Colonic mucosa (tissue), 4 donors: ENCODE measurements at regions not wholly inside any gene's neighbourhood (a gene's known extent, or its start where the extent isn't known, plus 50 kb on each side); places are given as distances from the start of the nearest gene placed in this dataset.

Source experiments
- DNase-seq: peaks from one replicate; pipeline ENCODE4 v3.0.0-alpha.2; 2020
- H3K27ac ChIP-seq: fragments of 200-600 bp; one replicate; pipeline ENCODE4 v1.8.0; 2021
- H3K27me3 ChIP-seq: fragments of 200-600 bp; one replicate; pipeline ENCODE4 v1.8.0; 2021
- H3K36me3 ChIP-seq: fragments of 200-600 bp; one replicate; pipeline ENCODE4 v1.8.0; 2021
- H3K4me1 ChIP-seq: fragments of 200-600 bp; one replicate; pipeline ENCODE4 v1.8.0; 2021; ENCODE audit warnings: mild to moderate bottlenecking
- H3K4me3 ChIP-seq: fragments of 200-600 bp; one replicate; pipeline ENCODE4 v1.8.0; 2021
- H3K9ac ChIP-seq, 2 donors: one replicate each; pipeline ENCODE4 v1.7.0; 2013; ENCODE audit warnings: control low read depth in 2 of 2, low read depth in 2 of 2, low read length in 2 of 2
- H3K9me3 ChIP-seq: fragments of 200-600 bp; one replicate; pipeline ENCODE4 v1.8.0; 2021
- CTCF ChIP-seq: fragments of 200-600 bp; IDR thresholded peaks from one replicate; pipeline ENCODE4 v1.8.0; 2022; ENCODE audit warnings: antibody characterized with exemption, mild to moderate bottlenecking
- intact Hi-C: fragments of 100-400 bp; cut with DNase I; formaldehyde crosslinking; loops from one replicate; pipeline ENCODE4 v1.14.1; 2022
- donor health status: healthy.
- donor health status: DM: no; HTN: no; CAD: no.
- donor health status: DM: no; HTN: no; CAD: no.

DNA sequence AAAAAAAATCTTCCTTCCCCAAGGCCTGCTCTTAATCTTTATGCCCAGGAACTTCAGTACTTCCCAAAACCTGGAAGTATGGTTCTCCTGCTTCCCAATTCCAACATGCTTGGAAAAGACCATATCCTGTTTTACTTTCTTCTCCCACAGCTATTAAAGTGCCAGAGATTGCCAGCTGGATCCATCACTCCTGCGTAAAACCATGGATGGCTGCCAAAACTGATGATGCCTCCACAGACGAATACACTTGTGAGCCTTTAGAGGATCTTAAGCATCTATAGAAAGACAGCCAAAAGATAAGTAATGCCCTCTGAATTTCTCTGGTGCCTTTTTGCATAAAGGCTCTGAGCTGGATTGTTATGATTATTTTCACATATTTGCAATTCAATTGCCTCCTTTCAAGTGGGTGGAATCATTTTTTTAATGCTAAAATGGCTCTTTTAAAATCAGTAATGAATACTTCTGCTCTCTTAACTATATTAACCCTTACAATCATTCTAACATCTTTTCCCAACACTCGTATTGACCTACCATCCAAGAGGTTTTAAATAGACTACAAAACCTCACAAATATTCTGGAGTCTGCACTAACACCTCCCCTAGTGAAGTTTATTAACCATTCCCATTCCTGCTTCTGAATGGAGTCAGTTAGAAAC, 1807.8 kb downstream of the BRINP3 start:
- no peaks in the 10 kb centered on the region for H3K4me1 ChIP-seq
- no peak for DNase-seq
- no peak overlapping the region for H3K4me3 ChIP-seq
- H3K9me3 ChIP-seq, result no peaks in the 10 kb centered on the region
- no peak for TF ChIP-seq CTCF
- no peak overlapping the region for H3K27ac ChIP-seq
- no peaks in the 10 kb centered on the region for H3K27me3 ChIP-seq
- no peak overlapping the region for H3K9ac ChIP-seq
- H3K36me3 ChIP-seq, result no peaks in the 10 kb centered on the region
- intact Hi-C loops, result no loop called here

DNA sequence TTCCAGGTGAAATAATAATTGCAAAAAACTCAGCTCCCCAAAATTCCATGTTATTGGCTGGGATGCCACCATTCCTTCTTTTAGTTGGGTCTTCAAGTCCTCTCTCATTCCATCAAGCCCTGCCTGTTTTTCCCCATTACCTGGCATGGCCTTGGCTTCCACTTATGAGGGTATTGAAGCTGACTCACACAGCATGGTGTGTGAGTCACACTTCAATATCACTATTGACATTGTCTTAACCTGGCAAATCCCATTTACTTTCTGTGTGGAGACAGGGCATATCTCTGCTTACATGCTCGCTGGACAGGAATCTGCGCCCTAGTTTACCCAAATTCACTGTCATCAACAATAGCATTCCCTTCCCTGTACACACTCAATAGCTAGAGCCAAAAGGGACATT, 1806.8 kb downstream of the BRINP3 start:
- Histone ChIP-seq H3K9me3 (no peaks in the 10 kb centered on the region), H3K27me3 (no peaks in the 10 kb centered on the region), H3K4me1 (no peaks in the 10 kb centered on the region), H3K36me3 (no peaks in the 10 kb centered on the region), H3K4me3 (no peak overlapping the region), H3K27ac (no peak overlapping the region), H3K9ac (no peak overlapping the region)
- TF ChIP-seq CTCF, result no peak
- DNase-seq, result no peak
- intact Hi-C loops, result no loop called here

DNA sequence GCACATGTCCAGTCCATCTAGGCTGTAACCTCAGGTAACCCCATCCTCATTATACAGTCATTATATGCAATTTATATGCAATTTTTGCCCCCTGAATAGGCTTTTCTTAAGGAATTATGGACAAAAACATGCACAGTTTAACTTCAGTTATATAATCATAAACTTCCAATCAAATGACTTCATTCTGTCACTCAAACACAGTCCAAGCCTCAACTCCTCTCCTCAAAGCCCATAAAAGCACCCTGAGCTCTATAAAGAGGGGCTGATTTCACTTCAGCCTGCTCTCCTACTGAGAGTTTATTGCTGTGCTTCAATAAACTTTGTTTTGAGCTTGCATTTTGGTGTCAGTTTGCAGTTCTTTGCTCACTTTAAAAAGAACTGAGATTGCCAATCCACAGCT, 1805.5 kb downstream of the BRINP3 start:
- no peak for TF ChIP-seq CTCF

DNA sequence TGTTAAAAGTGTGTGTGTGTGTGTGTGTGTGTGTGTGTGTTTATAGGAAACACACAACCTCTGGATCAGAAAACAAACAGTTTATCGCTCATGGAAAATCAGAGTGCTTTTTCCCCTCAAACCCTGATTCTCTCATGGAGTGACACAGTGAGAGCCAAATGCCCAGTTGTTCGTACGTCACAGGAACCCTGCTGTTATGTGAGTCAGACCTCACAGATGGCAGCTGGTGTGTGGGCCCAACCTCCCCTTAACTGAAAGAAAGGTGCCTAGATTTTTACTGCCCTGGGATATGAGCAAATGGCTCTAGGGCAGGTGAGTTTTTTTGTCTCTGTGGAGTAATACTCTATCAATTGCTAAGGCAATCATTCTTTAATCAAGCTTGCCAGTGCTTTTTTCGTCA, 1788.1 kb downstream of the BRINP3 start:
- Histone ChIP-seq H3K4me3 (no peak overlapping the region), H3K4me1 (no peaks in the 10 kb centered on the region), H3K9ac (no peak overlapping the region), H3K9me3 (no peaks in the 10 kb centered on the region), H3K27ac (no peak overlapping the region), H3K36me3 (no peaks in the 10 kb centered on the region), H3K27me3 (no peaks in the 10 kb centered on the region)
- DNase-seq, result no peak
- TF ChIP-seq CTCF, result no peak
- intact Hi-C loops, result no loop called here

More for the DNA sequence above, 1805.5 kb downstream of the BRINP3 start:
- Histone ChIP-seq H3K4me1 (no peaks in the 10 kb centered on the region), H3K36me3 (no peaks in the 10 kb centered on the region), H3K9ac (no peak overlapping the region), H3K27me3 (no peaks in the 10 kb centered on the region), H3K9me3 (no peaks in the 10 kb centered on the region), H3K4me3 (no peak overlapping the region), H3K27ac (no peak overlapping the region)
- no peak for DNase-seq
- intact Hi-C loops, result no loop called here

DNA sequence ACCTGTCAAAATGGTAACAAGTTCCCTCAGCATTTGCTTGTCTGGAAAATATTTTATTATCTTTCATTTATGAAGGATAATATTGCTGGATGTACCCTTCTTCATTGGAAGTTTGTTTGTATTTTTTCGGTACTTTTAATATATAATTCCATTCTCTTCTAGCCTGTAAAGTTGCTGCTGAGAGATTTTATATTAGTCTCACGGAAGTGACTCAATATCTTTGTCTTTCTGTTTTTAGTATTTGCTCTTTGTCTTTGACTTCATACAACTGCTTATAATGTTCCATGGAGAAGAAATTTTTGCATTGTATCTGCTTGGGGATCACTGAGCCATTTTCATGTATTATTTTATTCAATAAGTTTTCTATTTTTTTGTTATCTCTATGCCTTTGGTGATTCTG, 1777.5 kb downstream of the BRINP3 start:
- Histone ChIP-seq H3K36me3 (no peaks in the 10 kb centered on the region), H3K9ac (no peak overlapping the region), H3K4me3 (no peak overlapping the region), H3K27ac (no peak overlapping the region), H3K9me3 (no peaks in the 10 kb centered on the region), H3K4me1 (no peaks in the 10 kb centered on the region), H3K27me3 (no peaks in the 10 kb centered on the region)
- DNase-seq, result no peak
- intact Hi-C loops, result no loop called here
- TF ChIP-seq CTCF, result no peak
